GM18867 (cell line): ENCODE measurements at regions not wholly inside any gene's neighbourhood (a gene's known extent, or its start where the extent isn't known, plus 50 kb on each side); places are given as distances from the start of the nearest gene placed in this dataset.

Experiments used
- ATAC-seq: cut with Tn5 transposase; IDR thresholded peaks from one replicate; pipeline ENCODE4 v1.9.1; 2021; ENCODE audit warnings: mild to moderate bottlenecking, moderate library complexity; ENCODE audit not compliant: unreplicated experiment

GRCh38 chr9:1320607-1321195, 270.5 kb downstream of the DMRT2 start:
- no peak for ATAC-seq

DNA sequence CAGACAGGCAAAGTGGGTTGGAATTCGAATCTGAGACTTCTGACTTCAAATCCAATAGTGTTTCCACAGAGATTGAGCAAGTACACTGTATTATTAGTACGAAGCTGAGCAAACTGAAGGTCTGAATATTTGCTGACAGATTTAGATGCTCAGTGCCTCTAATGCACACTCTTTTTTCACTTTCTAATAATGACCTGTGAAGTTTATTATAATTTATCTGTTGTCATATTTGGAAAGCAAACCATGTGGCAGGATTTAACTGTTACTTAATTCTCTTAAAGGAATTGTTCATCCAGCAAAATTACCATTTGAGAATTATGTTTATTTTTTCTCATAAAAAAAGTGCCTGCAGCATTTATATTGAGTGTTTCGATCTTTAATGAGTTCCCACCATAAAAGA, 277.3 kb downstream of the DMRT2 start:
- no peak for ATAC-seq

- no peak for ATAC-seq
Observed at GRCh38 chr9:1328341-1328740, 278.2 kb downstream of the DMRT2 start.

GRCh38 chr9:1331546-1332038, 281.4 kb downstream of the DMRT2 start:
- ATAC-seq: no peak

DNA sequence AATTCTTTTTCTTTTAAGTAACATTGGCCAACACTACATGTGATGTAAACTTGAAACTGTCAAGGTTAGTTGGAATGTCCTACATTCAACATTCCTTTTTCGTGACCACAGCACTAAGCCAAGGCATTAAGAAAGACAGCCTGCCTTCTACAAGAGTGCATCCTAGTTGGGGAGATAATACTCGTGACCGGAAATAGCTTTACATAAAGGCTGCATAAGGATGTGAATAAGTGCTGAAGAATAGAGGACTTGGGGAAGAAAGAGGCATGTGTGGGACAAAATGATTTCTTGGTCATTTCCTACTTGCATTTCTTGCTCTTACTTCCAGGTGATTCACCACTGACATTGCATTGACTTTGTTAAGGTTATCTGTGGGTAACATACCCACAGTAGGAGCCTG, 282.0 kb downstream of the DMRT2 start:
- no peak for ATAC-seq

- ATAC-seq: no peak
Observed at GRCh38 chr9:1335174-1335573, 285.0 kb downstream of the DMRT2 start.

DNA sequence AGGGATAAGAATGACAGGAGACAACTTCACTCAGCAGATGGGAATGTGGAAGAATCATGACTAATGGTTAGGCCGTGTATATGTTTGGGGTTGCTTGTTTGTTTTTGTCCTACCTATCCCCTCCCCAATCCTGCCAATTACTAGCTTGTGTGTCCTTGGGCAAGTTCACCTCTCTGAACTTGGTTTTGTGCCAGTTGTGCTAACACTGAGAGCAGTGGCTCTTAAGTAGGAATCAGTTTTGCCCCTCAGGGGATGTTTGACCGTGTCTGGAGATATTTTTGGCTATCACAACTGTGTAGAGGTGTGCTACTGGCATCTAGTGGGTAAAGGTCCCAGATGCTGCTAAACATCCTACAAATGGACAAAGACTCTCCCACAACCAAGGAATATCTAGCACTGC, 287.0 kb downstream of the DMRT2 start:
- no peak for ATAC-seq

GRCh38 chr9:1340390-1340789, 290.2 kb downstream of the DMRT2 start:
- no peak for ATAC-seq

GRCh38 chr9:1353291-1353690, 303.1 kb downstream of the DMRT2 start:
- no peak for ATAC-seq

GRCh38 chr9:1354086-1354485, 303.9 kb downstream of the DMRT2 start:
- ATAC-seq: no peak

DNA sequence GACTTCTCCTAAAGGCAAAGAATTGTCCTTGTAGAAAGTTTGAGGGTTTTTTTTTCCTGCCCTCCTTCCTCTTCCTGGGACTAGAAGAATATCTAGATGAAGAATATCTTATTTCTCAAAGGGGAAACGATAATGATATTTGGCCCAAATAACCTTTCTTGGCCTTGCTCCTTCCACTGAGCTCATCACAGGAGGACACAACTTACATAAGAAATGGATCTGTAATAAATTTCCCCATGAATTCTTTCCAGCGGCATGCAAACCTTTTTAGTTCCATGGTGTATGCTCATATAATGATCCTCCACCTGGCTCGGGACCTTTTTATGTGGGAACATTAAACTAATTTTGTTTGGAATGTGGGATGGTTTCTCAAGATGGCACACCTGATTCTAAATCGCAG, 304.4 kb downstream of the DMRT2 start:
- ATAC-seq: no peak

GRCh38 chr9:1355656-1356055, 305.5 kb downstream of the DMRT2 start:
- no peak for ATAC-seq

DNA sequence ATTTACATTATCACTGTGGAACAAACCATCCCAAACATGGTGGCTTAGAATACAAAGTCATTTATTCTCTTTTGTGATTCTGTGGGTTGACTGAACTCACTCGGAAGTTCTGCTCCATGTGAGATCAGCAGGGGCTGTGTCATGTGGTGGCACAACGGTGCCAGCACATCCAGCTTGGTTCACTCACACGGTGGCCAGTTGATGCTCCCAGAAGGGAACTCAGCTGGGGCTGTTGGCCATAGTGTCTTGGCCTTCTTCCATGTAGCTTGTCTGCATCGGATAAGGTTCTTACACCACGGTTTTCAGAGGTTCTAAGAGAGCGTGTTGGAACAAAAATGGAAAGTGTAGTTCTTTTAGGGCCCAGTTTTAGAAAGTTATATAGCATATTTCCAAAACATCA, 312.7 kb downstream of the DMRT2 start:
- ATAC-seq: no peak

GRCh38 chr9:1366276-1366675, 316.1 kb downstream of the DMRT2 start:
- no peak for ATAC-seq

DNA sequence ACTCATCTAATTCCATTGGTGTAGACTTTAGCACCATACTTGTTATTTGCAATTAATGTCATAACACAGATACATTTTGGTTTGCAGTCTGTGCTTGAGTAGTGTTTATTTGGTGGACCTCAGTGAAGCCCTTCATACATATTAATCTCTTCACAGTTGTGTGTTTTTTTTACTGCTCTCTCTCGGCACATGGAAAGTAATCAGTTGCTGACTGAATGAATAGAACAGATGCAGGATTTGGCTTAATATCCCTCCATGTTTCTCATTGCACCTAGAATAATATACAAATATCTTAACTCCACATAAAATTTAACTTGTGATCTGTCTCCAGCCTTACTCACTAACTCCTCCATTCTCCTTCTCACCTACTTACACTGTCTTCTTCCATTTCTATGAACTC, 319.1 kb downstream of the DMRT2 start:
- no peak for ATAC-seq

- no peak for ATAC-seq
Observed at GRCh38 chr9:1373445-1373844, 323.3 kb downstream of the DMRT2 start.

DNA sequence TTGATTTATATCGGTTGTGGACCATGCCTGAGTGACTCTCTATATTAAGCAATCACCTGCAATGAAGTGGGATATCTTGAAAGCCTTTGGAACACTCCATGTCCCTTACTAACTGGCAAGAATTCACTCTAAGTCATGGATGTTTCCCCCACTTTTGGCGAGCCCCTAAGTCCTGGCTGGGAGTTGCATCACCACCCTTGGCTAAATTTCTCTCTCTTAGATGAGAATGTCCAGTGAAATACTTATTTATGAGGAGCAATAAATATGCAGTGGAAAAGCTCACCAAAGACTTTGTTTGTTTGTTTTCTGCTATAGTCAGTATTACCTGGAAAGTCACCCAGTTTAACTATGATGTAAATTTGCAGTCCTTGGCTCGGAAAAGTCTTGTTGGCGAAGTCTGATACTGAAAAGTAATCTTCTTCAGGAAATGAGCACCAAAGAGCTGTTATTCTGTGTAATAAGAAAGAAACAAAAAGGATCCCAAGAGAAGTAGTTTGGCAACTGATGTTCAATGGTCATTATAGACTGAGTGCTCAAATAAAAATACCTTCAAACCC, 333.8 kb downstream of the DMRT2 start:
- ATAC-seq: no peak

GRCh38 chr9:1384816-1385215, 334.7 kb downstream of the DMRT2 start:
- no peak for ATAC-seq

- no peak for ATAC-seq
Observed at GRCh38 chr9:1386420-1386819, 336.3 kb downstream of the DMRT2 start.

- no peak for ATAC-seq
Observed at GRCh38 chr9:1388216-1388615, 338.1 kb downstream of the DMRT2 start.

- ATAC-seq: no peak
Observed at GRCh38 chr9:1400983-1401382, 350.8 kb downstream of the DMRT2 start.

DNA sequence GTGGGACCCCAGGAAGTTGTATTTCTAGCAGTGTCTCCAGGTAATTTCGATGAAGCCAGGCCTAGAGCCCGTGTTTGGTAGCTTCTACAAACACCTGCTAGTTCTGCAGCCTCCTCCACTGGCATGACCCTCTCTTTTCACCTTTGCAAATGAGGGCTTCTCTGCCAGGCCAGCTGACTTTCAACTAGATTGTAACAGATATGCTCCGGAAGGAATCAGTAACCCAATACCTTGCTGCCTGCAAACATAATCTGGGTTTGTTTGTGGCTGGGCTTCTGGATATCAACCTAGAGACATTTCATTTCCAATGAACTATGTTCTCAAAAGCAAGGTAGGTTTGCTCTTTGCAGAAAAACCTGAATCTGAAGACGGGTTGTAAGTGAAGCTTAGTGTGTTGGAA, 354.8 kb downstream of the DMRT2 start:
- no peak for ATAC-seq

DNA sequence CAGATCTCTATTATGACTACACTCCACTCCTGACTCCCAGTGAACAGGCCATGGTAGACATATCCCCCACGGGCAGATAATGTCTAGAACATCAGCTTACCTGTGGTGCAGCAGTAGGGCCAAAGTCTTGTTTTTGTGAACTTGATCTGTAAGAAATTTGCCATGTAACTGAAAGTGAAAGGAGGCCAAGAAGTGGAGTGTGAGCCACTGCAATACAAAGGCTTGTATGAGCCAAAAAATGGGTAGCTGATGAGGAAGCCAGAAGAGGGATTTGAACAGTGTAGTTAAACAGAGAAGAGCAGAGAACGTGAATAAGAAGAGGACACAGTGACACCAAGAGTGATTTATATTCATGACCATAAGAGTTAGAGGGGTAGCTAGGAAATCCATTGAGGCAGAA, 361.7 kb downstream of the DMRT2 start:
- ATAC-seq: no peak
